Tibial artery (tissue), 4 donors: ENCODE measurements at regions not wholly inside any gene's neighbourhood (a gene's known extent, or its start where the extent isn't known, plus 50 kb on each side); places are given as distances from the start of the nearest gene placed in this dataset.

Experiments used
- DNase-seq, 2 donors: peaks; one replicate each; pipeline ENCODE4 v3.0.0-alpha.2; 2019
- H3K27ac ChIP-seq, 2 donors: fragments of 200-600 bp; sonication (generic) in 1 of 2; 1 replicate in 1 of 2; 2 replicates in 1 of 2; pipeline ENCODE4 v1.5.1; 2018 to 2019; ENCODE audit warnings: mild to moderate bottlenecking in 1 of 2
- H3K27me3 ChIP-seq, 2 donors: fragments of 200-600 bp; sonication (generic) in 1 of 2; one replicate each; pipeline versions ENCODE4 v1.5.1 to v1.6.0; 2016 to 2019
- H3K36me3 ChIP-seq, 3 donors: fragments of 200-600 bp; sonication (generic) in 2 of 3; one replicate each; pipeline ENCODE4 v1.5.1; 2016 to 2019; ENCODE audit warnings: mild to moderate bottlenecking in 2 of 3
- H3K4me1 ChIP-seq, 4 donors: fragments of 200-600 bp; sonication (generic) in 2 of 4; 1 replicate in 3 of 4; 2 replicates in 1 of 4; pipeline ENCODE4 v1.5.1; 2016 to 2019
- H3K4me3 ChIP-seq, 2 donors: fragments of 200-600 bp; sonication (generic) in 1 of 2; 1 replicate in 1 of 2; 2 replicates in 1 of 2; pipeline ENCODE4 v1.5.1; 2018 to 2019; ENCODE audit warnings: mild to moderate bottlenecking in 2 of 2
- H3K9me3 ChIP-seq, 3 donors: fragments of 200-600 bp; sonication (generic) in 1 of 3; one replicate each; pipeline ENCODE4 v1.5.1; 2016 to 2019
- intact Hi-C: fragments of 100-400 bp; cut with DNase I; formaldehyde crosslinking; loops from one replicate; pipeline ENCODE4 v1.15.0; 2023; ENCODE audit warnings: low total_unique reads
- TF ChIP-seq, protein P1 (sequence below), 2 experiments: fragments of 200-600 bp in 1 of 2; fragments of 450-650 bp in 1 of 2; IDR thresholded peaks; one replicate each; pipeline ENCODE4 v1.5.1; 2017 to 2019; ENCODE audit warnings: antibody characterized with exemption in 2 of 2, mild to moderate bottlenecking in 1 of 2, moderate library complexity in 1 of 2

GRCh38 chr11:36817336-36817965 is 219.4 kb upstream of the RAG2 start:
- intact Hi-C loops, result no loop called here
- H3K36me3 ChIP-seq, result no peaks in the 10 kb centered on the region
- TF ChIP-seq, protein P1, sequence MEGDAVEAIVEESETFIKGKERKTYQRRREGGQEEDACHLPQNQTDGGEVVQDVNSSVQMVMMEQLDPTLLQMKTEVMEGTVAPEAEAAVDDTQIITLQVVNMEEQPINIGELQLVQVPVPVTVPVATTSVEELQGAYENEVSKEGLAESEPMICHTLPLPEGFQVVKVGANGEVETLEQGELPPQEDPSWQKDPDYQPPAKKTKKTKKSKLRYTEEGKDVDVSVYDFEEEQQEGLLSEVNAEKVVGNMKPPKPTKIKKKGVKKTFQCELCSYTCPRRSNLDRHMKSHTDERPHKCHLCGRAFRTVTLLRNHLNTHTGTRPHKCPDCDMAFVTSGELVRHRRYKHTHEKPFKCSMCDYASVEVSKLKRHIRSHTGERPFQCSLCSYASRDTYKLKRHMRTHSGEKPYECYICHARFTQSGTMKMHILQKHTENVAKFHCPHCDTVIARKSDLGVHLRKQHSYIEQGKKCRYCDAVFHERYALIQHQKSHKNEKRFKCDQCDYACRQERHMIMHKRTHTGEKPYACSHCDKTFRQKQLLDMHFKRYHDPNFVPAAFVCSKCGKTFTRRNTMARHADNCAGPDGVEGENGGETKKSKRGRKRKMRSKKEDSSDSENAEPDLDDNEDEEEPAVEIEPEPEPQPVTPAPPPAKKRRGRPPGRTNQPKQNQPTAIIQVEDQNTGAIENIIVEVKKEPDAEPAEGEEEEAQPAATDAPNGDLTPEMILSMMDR (IDR thresholded peaks at IDR 0.05), result no peak
- H3K4me1 ChIP-seq, result no peaks in the 10 kb centered on the region
- no peaks in the 10 kb centered on the region for H3K9me3 ChIP-seq
- no peak overlapping the region for H3K4me3 ChIP-seq
- no peak overlapping the region for H3K27ac ChIP-seq
- no peak for DNase-seq
- H3K27me3 ChIP-seq, result no peaks in the 10 kb centered on the region

GRCh38 chr11:36809303-36809702 is 211.3 kb upstream of the RAG2 start:
- H3K4me3 ChIP-seq, result no peak overlapping the region
- H3K27me3 ChIP-seq, result no peaks in the 10 kb centered on the region
- DNase-seq, result no peak
- TF ChIP-seq, protein P1 (IDR thresholded peaks at IDR 0.05), result no peak
- H3K9me3 ChIP-seq, result no peaks in the 10 kb centered on the region
- no peak overlapping the region for H3K27ac ChIP-seq
- no peaks in the 10 kb centered on the region for H3K4me1 ChIP-seq
- intact Hi-C loops, result no loop called here
- H3K36me3 ChIP-seq, result no peaks in the 10 kb centered on the region

DNA sequence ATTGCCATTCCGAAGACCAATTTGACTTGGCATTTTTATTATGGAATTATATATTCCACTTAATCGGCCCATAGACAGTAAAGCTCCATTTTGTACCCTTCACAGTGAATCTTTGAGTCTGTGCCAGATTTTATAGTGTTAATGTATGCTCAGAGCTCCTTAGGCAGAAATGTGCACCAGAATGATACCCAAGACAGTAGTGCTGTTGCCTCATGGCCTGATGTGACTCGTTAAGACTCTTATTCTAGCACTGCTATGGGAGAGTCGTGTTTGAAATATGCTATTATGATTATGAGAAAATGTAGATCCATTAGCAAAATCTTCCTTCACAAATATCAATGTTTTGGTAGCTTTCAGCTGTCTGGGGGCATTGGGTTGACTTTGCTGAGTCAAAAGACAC is 209.8 kb upstream of the RAG2 start:
- H3K27me3 ChIP-seq, result no peaks in the 10 kb centered on the region
- TF ChIP-seq, protein P1 (IDR thresholded peaks at IDR 0.05), result no peak
- H3K36me3 ChIP-seq, result no peaks in the 10 kb centered on the region
- no peaks in the 10 kb centered on the region for H3K9me3 ChIP-seq
- no peak overlapping the region for H3K4me3 ChIP-seq
- H3K27ac ChIP-seq, result no peak overlapping the region
- intact Hi-C loops, result no loop called here
- no peak for DNase-seq
- H3K4me1 ChIP-seq, result no peaks in the 10 kb centered on the region

DNA sequence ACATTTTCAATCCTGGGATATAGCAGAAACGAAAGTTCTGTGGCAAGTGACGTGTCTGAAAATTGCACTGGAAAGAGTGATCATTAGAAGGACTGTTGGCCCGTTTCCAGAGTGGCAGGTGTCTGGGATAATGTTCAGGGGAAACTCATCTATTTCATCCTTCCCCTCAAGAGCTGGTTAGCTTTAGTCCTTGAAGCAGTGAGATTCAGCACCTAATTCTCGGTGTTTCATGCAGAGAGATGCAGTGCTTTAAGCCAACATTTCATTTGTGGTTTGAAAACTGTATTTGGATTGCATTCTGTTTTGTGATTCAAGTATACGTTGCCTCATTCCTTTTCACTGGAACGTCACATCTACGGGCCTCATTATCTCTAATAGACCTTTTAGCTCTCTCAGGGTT is 205.0 kb upstream of the RAG2 start:
- no peaks in the 10 kb centered on the region for H3K4me1 ChIP-seq
- intact Hi-C loops, result no loop called here
- TF ChIP-seq, protein P1 (IDR thresholded peaks at IDR 0.05), result no peak
- no peaks in the 10 kb centered on the region for H3K27me3 ChIP-seq
- H3K27ac ChIP-seq, result no peak overlapping the region
- H3K36me3 ChIP-seq, result no peaks in the 10 kb centered on the region
- H3K4me3 ChIP-seq, result no peak overlapping the region
- H3K9me3 ChIP-seq, result no peaks in the 10 kb centered on the region
- no peak for DNase-seq

DNA sequence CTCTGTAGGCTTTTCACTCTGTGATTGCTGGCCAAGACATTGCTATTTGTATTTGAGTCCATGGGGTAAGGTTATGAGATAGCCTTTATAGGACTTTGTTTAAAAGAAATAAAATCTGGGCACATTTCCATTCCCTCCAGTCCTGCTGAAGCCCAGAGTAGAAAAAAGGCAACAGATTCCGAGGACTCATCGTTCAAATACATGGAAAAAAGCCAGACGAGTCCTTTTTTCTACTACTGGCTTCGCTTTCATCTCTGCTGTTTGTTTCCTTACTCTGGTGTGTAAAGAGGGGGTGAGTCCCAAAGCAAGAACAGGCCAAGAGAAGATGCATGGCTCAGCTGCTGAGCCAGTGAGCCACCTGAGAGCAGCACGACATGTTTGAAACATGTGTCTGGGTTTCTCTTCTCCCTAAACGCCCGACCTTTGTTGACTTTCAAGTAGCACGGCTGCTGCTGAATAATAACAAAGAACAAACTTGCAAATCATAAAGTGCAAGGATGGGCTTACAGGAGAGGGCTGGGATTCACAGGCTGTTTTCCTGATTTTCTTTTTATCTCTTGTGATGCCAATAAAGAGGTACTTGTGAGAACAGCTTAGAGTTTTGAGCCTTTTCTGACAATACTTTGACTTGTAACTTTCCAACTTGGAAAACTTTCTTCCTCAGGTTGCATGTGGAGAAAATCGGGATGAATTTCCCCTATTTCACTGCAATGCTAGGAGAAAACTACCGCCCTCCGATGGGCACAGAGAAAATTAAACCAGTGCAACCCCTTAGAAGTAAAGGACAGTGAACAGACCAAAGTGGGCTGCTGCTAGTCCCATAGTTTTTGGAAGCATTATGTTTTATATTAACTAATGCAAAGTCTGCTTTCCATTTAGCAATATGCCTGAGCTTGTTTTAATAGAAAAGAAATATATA is 195.2 kb upstream of the RAG2 start:
- intact Hi-C loops, result no loop called here

More for the DNA sequence above, 195.2 kb upstream of the RAG2 start:
- no peaks in the 10 kb centered on the region for H3K9me3 ChIP-seq
- H3K36me3 ChIP-seq, result no peaks in the 10 kb centered on the region
- peaks cover 0 to 4% (median 0%) of the 10 kb centered on the region in 4 donors for H3K4me1 ChIP-seq
- H3K4me3 ChIP-seq, result no peak overlapping the region
- H3K27me3 ChIP-seq, result peaks cover 0 to 3% of the 10 kb centered on the region in 2 donors
- no peak for DNase-seq
- H3K27ac ChIP-seq, result no peak overlapping the region
- TF ChIP-seq, protein P1 (IDR thresholded peaks at IDR 0.05), result no peak
